ENCODE measurements at regions not wholly inside any gene's neighbourhood (a gene's known extent, or its start where the extent isn't known, plus 50 kb on each side); places are given as distances from the start of the nearest gene placed in this dataset.
"Not testable (repeated sequence)": the region's sequence is repeated elsewhere in the genome, so short reads cannot be mapped to it uniquely, and the experiment has no call there.

DNA sequence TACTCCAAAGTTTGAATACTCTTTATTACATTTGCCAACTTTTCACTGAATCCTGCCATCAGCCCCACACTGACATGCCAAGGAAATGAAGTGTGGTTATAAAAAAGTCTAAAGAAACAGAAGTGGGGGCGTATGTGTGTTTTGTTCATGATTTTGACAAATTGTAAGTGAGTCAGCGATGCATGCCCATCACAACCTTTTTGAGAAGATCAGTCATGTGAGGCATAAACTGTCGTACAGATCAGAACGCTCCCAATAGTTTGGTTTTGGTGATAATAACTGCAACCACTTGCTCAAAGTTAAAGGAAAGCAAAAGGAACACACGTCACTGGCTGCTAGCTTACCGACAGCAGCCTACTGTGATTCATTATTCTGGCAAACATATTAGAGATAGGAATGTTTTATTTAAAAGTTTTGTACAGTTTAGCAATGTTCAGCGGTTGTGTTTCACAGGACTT, 95.6 kb downstream of the RGS2 start:
- intact Hi-C loops (cut with DNase I), result no loop called here
- no peaks in the 10 kb centered on the region for H3K36me3 ChIP-seq
- no peak overlapping the region for H3K4me3 ChIP-seq
- H3K4me1 ChIP-seq, result no peaks in the 10 kb centered on the region
- no peak overlapping the region for H3K27ac ChIP-seq
- DNase-seq (no peak), ATAC-seq (peak; percentile 54 to 74)
- no peaks in the 10 kb centered on the region for H3K27me3 ChIP-seq (ENCODE audit: low read depth)
- H3K9me3 ChIP-seq, result no peaks in the 10 kb centered on the region
- TF ChIP-seq, protein P1, sequence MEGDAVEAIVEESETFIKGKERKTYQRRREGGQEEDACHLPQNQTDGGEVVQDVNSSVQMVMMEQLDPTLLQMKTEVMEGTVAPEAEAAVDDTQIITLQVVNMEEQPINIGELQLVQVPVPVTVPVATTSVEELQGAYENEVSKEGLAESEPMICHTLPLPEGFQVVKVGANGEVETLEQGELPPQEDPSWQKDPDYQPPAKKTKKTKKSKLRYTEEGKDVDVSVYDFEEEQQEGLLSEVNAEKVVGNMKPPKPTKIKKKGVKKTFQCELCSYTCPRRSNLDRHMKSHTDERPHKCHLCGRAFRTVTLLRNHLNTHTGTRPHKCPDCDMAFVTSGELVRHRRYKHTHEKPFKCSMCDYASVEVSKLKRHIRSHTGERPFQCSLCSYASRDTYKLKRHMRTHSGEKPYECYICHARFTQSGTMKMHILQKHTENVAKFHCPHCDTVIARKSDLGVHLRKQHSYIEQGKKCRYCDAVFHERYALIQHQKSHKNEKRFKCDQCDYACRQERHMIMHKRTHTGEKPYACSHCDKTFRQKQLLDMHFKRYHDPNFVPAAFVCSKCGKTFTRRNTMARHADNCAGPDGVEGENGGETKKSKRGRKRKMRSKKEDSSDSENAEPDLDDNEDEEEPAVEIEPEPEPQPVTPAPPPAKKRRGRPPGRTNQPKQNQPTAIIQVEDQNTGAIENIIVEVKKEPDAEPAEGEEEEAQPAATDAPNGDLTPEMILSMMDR (IDR thresholded peaks at IDR 0.05), result no peak

DNA sequence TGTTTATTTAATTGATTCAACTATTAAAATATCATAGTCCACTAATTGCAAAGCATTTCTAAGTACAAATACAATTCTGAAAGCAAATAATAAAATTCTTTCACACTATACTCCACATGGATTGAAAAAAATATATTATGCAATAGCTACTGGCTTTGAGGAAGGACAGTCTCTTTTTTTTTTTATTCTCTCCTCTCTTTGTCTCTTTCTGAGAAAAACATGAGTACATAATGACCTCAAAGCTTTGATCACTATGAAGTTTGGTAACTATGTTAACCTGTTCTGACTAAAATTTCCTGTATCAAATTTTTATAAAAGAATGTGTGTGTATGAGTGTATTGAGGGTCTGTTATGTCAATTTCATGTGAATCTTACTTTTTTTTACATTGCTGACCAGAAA, 96.2 kb downstream of the RGS2 start:
- Histone ChIP-seq H3K27me3 (ENCODE audit: low read depth) (no peaks in the 10 kb centered on the region), H3K9me3 (no peaks in the 10 kb centered on the region), H3K4me1 (no peaks in the 10 kb centered on the region), H3K4me3 (no peak overlapping the region), H3K27ac (no peak overlapping the region), H3K36me3 (no peaks in the 10 kb centered on the region)
- TF ChIP-seq, protein P1 (IDR thresholded peaks at IDR 0.05), result no peak
- intact Hi-C loops (cut with DNase I), result no loop called here
- DNase-seq (no peak), ATAC-seq (peak in 1 of 2 donors; percentile 30)

DNA sequence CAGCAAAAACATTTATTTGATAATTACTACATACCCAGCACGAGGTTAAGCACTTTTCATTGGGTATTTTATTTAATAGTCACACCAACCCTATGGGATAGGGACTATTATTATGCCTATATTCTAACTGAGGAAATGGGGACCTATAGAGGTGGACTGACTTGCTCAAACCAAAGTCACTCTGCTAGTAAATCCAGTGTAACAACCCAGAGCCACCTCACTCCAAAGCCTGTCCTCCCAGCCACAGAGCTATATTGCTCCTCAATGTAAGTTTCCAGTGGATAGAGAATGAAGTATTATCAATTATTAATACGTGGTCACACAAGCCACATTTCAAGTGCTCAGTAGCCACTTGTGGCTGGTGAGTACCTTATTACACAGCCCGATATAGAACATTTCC, 97.5 kb downstream of the RGS2 start:
- TF ChIP-seq, protein P1 (IDR thresholded peaks at IDR 0.05), result no peak
- Histone ChIP-seq H3K36me3 (no peaks in the 10 kb centered on the region), H3K27me3 (ENCODE audit: low read depth) (no peaks in the 10 kb centered on the region), H3K27ac (no peak overlapping the region), H3K4me1 (no peaks in the 10 kb centered on the region), H3K9me3 (no peaks in the 10 kb centered on the region), H3K4me3 (no peak overlapping the region)
- no peak for ATAC-seq
- intact Hi-C loops (cut with DNase I), result no loop called here
- DNase-seq, result no peak

DNA sequence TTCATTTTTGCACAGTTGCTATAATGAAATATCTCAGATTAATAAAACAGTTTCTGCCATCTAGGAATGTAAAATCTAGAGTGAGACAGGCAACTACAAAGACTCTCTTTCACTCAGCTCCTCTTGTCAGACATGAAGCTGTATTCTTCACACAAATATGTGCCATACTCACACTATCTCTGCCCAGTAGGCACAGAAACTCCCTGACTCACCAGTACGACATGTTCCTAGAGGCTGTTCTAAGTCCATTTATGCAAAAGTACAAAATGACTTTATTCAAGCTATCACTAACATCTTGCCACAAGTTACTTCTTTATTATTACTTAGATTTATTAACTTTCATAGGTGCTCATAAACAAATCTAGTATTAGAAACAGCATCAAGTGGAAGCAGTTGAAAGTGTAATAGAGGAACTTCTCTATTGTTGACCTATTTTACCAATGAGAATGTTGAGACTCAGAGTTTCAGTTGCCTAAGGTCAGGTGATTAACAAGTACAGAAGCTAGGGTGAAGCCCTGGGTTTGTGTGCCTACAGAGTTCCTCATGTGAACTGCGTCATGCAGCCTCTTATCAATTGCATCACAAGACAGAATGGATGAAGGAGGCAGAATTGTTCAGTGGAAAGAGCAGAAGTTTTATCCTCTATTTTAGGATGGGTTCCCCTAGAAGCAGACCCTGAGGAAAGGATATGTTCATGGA, 98.9 kb downstream of the RGS2 start:
- Histone ChIP-seq H3K27ac (no peak overlapping the region), H3K4me3 (no peak overlapping the region), H3K27me3 (ENCODE audit: low read depth) (no peaks in the 10 kb centered on the region), H3K4me1 (no peaks in the 10 kb centered on the region), H3K9me3 (no peaks in the 10 kb centered on the region), H3K36me3 (no peaks in the 10 kb centered on the region)
- DNase-seq (no peak), ATAC-seq (peak; percentile 59 to 72)
- TF ChIP-seq, protein P1 (IDR thresholded peaks at IDR 0.05), result no peak
- intact Hi-C loops (cut with DNase I), result no loop called here

DNA sequence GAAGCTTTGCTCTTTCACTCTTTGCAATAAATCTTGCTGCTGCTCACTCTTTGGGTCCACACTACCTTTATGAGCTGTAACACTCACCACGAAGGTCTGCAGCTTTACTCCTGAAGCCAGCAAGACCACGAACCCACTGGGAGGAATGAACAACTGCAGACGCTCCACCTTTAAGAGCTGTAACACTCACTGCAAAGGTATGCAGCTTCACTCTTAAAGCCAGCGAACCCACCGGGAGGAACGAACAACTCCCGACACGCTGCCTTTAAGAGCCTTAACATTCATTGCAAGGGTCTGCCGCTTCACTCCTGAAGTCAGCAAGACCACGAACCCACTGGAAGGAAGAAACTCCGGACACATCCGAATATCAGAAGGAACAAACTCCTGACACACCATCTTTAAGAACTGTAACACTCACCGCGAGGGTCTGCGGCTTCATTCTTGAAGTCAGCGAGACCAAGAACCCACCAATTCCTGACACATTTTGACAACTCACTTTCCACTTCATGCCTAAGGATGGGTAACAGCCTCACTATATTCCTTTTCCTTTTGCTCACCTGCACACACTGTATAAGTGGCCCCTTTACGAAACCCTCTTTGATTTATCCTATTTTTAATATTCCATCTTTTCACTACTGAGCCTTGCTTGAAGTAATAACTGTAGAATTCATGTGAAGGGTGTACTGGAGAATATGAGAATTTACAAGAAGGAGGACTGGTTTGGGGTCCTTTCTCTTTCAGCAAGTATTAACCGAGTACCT, 103.2 kb downstream of the RGS2 start:
- H3K36me3 ChIP-seq; H3K4me1 ChIP-seq; H3K27me3 ChIP-seq (ENCODE audit: low read depth); H3K27ac ChIP-seq; H3K4me3 ChIP-seq; intact Hi-C loops (cut with DNase I); ATAC-seq; DNase-seq; H3K9me3 ChIP-seq: not testable (repeated sequence)

DNA sequence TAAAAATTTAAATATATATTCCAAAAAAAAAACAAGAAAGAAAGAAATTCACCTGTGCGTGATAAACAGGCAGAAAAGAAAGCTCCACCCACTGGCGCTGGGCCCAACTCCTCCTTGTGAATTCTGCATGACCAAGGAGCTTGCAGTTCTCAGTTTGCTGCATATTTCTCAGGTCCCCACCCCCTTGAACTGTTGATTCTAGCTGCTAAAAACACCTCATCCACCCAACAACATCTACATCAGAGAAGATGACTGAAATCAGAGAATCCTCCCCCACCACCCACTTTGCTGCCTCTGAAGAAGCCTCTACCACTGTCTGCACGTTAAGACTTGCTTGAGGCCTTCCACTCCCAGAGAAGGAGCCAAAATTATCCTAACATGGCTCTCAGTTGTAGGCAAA, 104.8 kb downstream of the RGS2 start:
- Histone ChIP-seq H3K36me3 (no peaks in the 10 kb centered on the region), H3K9me3 (no peaks in the 10 kb centered on the region), H3K4me1 (no peaks in the 10 kb centered on the region), H3K27me3 (ENCODE audit: low read depth) (no peaks in the 10 kb centered on the region), H3K4me3 (no peak overlapping the region), H3K27ac (no peak overlapping the region)
- TF ChIP-seq, protein P1 (IDR thresholded peaks at IDR 0.05), result no peak
- intact Hi-C loops (cut with DNase I), result no loop called here
- ATAC-seq (no peak), DNase-seq (no peak)
